PC-9 (cell line): ENCODE measurements at regions not wholly inside any gene's neighbourhood (a gene's known extent, or its start where the extent isn't known, plus 50 kb on each side); places are given as distances from the start of the nearest gene placed in this dataset.

ENCODE experiments used
- BruUV-seq: library from RNA; stranded (reverse); fragments of 400-500 nt; replicated peaks from 2 replicates; lab custom pipeline; 2021; lab: Mats Ljungman, UMichigan
- CTCF ChIA-PET: fragments of 300-600 bp; sonication (Branson Sonifier 250); formaldehyde crosslinking; loops from one replicate; lab custom pipeline; 2022; ENCODE audit warnings: antibody characterized with exemption; lab: Charles Lee
- POLR2A ChIA-PET: fragments of 300-600 bp; sonication (Branson Sonifier 250); formaldehyde crosslinking; loops from one replicate; lab custom pipeline; 2022; ENCODE audit warnings: antibody characterized with exemption; ENCODE audit not compliant: unreplicated experiment; lab: Charles Lee
- DNase-seq, 2 experiments: peaks; one replicate each; pipeline versions ENCODE4 v3.0.0 to v3.0.0-alpha.2; 2015 to 2022; ENCODE audit warnings: mixed read lengths in 1 of 2
- H2AFZ ChIP-seq: fragments of 200-600 bp; sonication (generic); 2 replicates; pipeline ENCODE4 v1.8.1; 2017; ENCODE audit warnings: antibody characterized with exemption
- H3F3A ChIP-seq: fragments of 200-600 bp; sonication (generic); 2 replicates; pipeline ENCODE4 v1.8.1; 2017; ENCODE audit warnings: antibody characterized with exemption, mild to moderate bottlenecking, low read depth; ENCODE audit not compliant: insufficient read depth
- H3K27ac ChIP-seq: fragments of 200-600 bp; sonication (generic); 2 replicates; pipeline ENCODE4 v1.6.1; 2016; ENCODE audit warnings: mixed run types
- H3K27me3 ChIP-seq: fragments of 200-600 bp; sonication (generic); 2 replicates; pipeline ENCODE4 v1.6.1; 2016; ENCODE audit warnings: low read depth, mixed run types; ENCODE audit not compliant: insufficient read depth
- H3K36me3 ChIP-seq: fragments of 200-600 bp; sonication (generic); 2 replicates; pipeline ENCODE4 v1.6.1; 2016; ENCODE audit warnings: low read depth, mixed run types
- H3K4me1 ChIP-seq: fragments of 200-600 bp; sonication (generic); replicated peaks from 2 replicates; pipeline ENCODE4 v1.6.1; 2016; ENCODE audit warnings: mixed run types; ENCODE audit not compliant: insufficient read depth
- H3K4me2 ChIP-seq: fragments of 200-600 bp; sonication (generic); 2 replicates; pipeline ENCODE4 v1.6.1; 2017; ENCODE audit warnings: mixed run types
- H3K4me3 ChIP-seq: fragments of 200-600 bp; sonication (generic); 2 replicates; pipeline ENCODE4 v1.6.1; 2016; ENCODE audit warnings: mixed run types
- H3K79me2 ChIP-seq: fragments of 200-600 bp; sonication (generic); 2 replicates; pipeline ENCODE4 v1.6.1; 2017; ENCODE audit warnings: low read depth, mixed run types
- H3K9me2 ChIP-seq: fragments of 200-600 bp; sonication (generic); 2 replicates; pipeline ENCODE4 v1.8.1; 2017; ENCODE audit warnings: mild to moderate bottlenecking; ENCODE audit not compliant: insufficient read depth
- H3K9me3 ChIP-seq: fragments of 200-600 bp; sonication (generic); 2 replicates; pipeline ENCODE4 v1.8.1; 2016; ENCODE audit warnings: low read depth; ENCODE audit not compliant: insufficient read depth
- H4K20me1 ChIP-seq: fragments of 200-600 bp; sonication (generic); 2 replicates; pipeline ENCODE4 v1.8.1; 2017; ENCODE audit not compliant: insufficient read depth
- EZH2 ChIP-seq: fragments of 200-600 bp; sonication (generic); IDR thresholded peaks from 2 replicates; pipeline ENCODE4 v1.8.0; 2017; ENCODE audit warnings: antibody characterized with exemption, low read depth
- intact Hi-C: fragments of 100-400 bp; cut with micrococcal nuclease; formaldehyde crosslinking; loops from one replicate; pipeline ENCODE4 v1.10.0; 2022; ENCODE audit not compliant: unreplicated experiment
- TF ChIP-seq, protein P1 (sequence below): fragments of 200-600 bp; sonication (generic); conservative IDR thresholded peaks from 2 replicates; pipeline ENCODE4 v1.6.1; 2017; ENCODE audit warnings: mixed run types, antibody characterized with exemption, mild to moderate bottlenecking, moderate library complexity

GRCh38 chr6:154885214-154885613 lies 109.9 kb upstream of the TIAM2 start:
- Histone ChIP-seq H3K4me3 (no peak overlapping the region), H3K9me2 (no peaks in the 10 kb centered on the region), H3K27me3 (no peaks in the 10 kb centered on the region), H3K4me2 (no peak overlapping the region), H3K9me3 (no peaks in the 10 kb centered on the region), H2AFZ (no peak overlapping the region), H4K20me1 (no peaks in the 10 kb centered on the region; the same call in 1 of the 2 replicates), H3K36me3 (no peaks in the 10 kb centered on the region), H3K79me2 (no peaks in the 10 kb centered on the region), H3F3A (no peaks in the 10 kb centered on the region), H3K4me1 (no peaks in the 10 kb centered on the region), H3K27ac (no peak overlapping the region)
- POLR2A ChIA-PET = no interaction called here
- TF ChIP-seq, protein P1, sequence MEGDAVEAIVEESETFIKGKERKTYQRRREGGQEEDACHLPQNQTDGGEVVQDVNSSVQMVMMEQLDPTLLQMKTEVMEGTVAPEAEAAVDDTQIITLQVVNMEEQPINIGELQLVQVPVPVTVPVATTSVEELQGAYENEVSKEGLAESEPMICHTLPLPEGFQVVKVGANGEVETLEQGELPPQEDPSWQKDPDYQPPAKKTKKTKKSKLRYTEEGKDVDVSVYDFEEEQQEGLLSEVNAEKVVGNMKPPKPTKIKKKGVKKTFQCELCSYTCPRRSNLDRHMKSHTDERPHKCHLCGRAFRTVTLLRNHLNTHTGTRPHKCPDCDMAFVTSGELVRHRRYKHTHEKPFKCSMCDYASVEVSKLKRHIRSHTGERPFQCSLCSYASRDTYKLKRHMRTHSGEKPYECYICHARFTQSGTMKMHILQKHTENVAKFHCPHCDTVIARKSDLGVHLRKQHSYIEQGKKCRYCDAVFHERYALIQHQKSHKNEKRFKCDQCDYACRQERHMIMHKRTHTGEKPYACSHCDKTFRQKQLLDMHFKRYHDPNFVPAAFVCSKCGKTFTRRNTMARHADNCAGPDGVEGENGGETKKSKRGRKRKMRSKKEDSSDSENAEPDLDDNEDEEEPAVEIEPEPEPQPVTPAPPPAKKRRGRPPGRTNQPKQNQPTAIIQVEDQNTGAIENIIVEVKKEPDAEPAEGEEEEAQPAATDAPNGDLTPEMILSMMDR = no peak
- TF ChIP-seq EZH2 = no peak
- DNase-seq = no peak
- BruUV-seq = no TSS peak
- CTCF ChIA-PET = no interaction called here
- intact Hi-C loops = no loop called here

- CTCF ChIA-PET = no interaction called here
- POLR2A ChIA-PET = no interaction called here
- Histone ChIP-seq H4K20me1 (no peaks in the 10 kb centered on the region; the same call in 1 of the 2 replicates), H3K27me3 (no peaks in the 10 kb centered on the region), H2AFZ (no peak overlapping the region), H3F3A (no peaks in the 10 kb centered on the region), H3K4me2 (no peak overlapping the region), H3K79me2 (no peaks in the 10 kb centered on the region), H3K9me2 (no peaks in the 10 kb centered on the region), H3K27ac (no peak overlapping the region), H3K4me1 (no peaks in the 10 kb centered on the region), H3K36me3 (no peaks in the 10 kb centered on the region), H3K9me3 (no peaks in the 10 kb centered on the region), H3K4me3 (no peak overlapping the region)
- intact Hi-C loops = no loop called here
- no peak for DNase-seq
- TF ChIP-seq, protein P1 = no peak
- TF ChIP-seq EZH2 = no peak
- no TSS peak for BruUV-seq
Observed at GRCh38 chr6:154886016-154886415, 109.1 kb upstream of the TIAM2 start.

DNA sequence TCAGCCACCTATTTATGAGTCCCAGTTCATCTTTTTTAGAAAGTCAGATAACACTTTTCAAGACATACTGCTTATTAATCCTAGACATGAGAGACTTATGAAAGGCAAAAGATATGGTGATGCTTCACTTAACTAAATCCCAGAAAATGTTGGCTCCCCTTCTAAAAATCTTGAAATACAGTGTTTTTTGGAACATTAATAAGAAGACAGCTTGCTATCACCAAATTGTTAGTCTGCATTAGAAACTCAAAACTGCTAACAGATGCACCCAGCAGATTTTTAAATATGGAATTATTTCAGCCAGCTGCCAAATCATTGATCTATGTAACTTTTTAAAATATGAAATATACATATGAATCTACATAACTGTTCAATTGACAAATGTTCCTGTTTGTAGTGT lies 108.6 kb upstream of the TIAM2 start:
- Histone ChIP-seq H3K36me3 (no peaks in the 10 kb centered on the region), H3K9me2 (no peaks in the 10 kb centered on the region), H3K4me2 (no peak overlapping the region), H3K27ac (no peak overlapping the region), H3K79me2 (no peaks in the 10 kb centered on the region), H3K4me1 (no peaks in the 10 kb centered on the region), H3K9me3 (no peaks in the 10 kb centered on the region), H4K20me1 (no peaks in the 10 kb centered on the region; the same call in 1 of the 2 replicates), H3F3A (no peaks in the 10 kb centered on the region), H2AFZ (no peak overlapping the region), H3K27me3 (no peaks in the 10 kb centered on the region), H3K4me3 (no peak overlapping the region)
- intact Hi-C loops = no loop called here
- no peak for TF ChIP-seq EZH2
- TF ChIP-seq, protein P1 = no peak
- ChIA-PET CTCF (no interaction called here), POLR2A (no interaction called here)
- DNase-seq = no peak
- no TSS peak for BruUV-seq
